Astrocyte of the spinal cord (primary cell): ENCODE measurements at regions not wholly inside any gene's neighbourhood (a gene's known extent, or its start where the extent isn't known, plus 50 kb on each side); places are given as distances from the start of the nearest gene placed in this dataset.

Experiments used
- DNase-seq: peaks from one replicate; pipeline ENCODE4 v3.0.0; 2011; ENCODE audit warnings: low read depth, low spot score
- H3K4me3 ChIP-seq: 2 replicates; pipeline ENCODE4 v1.5.1; 2011; ENCODE audit warnings: low read depth, mild to moderate bottlenecking, low read length, moderate library complexity
- CTCF ChIP-seq: IDR thresholded peaks from 2 replicates; pipeline ENCODE4 v1.5.1; 2012; ENCODE audit warnings: low read depth, mild to moderate bottlenecking, low read length, inconsistent platforms
- in situ Hi-C: cut with HindIII; loops from 2 replicates; pipeline ENCODE4 v1.10.0; 2017; ENCODE audit warnings: low sequenced_read_pairs

- TF ChIP-seq CTCF = no peak
- in situ Hi-C loops = no loop called here
- H3K4me3 ChIP-seq = no peak overlapping the region
- DNase-seq = no peak
These were observed 66.1 kb upstream of the IL15 start for GRCh38 chr4:141570290-141570689.

GRCh38 chr4:141571362-141571761 lies 65.0 kb upstream of the IL15 start:
- peak; percentile 47 for DNase-seq
- no peak for TF ChIP-seq CTCF
- H3K4me3 ChIP-seq = no peak overlapping the region
- in situ Hi-C loops = no loop called here

- TF ChIP-seq CTCF = no peak
- no peak overlapping the region for H3K4me3 ChIP-seq
- in situ Hi-C loops = no loop called here
- DNase-seq = no peak
These were observed 64.6 kb upstream of the IL15 start for GRCh38 chr4:141571793-141572192.

GRCh38 chr4:141573678-141574077 lies 62.7 kb upstream of the IL15 start:
- no peak overlapping the region for H3K4me3 ChIP-seq
- no peak for TF ChIP-seq CTCF
- in situ Hi-C loops = no loop called here
- DNase-seq = no peak

- DNase-seq = no peak
- in situ Hi-C loops = no loop called here
- no peak for TF ChIP-seq CTCF
- no peak overlapping the region for H3K4me3 ChIP-seq
These were observed 60.5 kb upstream of the IL15 start for GRCh38 chr4:141575884-141576283.

- in situ Hi-C loops = no loop called here
- no peak for TF ChIP-seq CTCF
- DNase-seq = no peak
- H3K4me3 ChIP-seq = no peak overlapping the region
These were observed 59.7 kb upstream of the IL15 start for GRCh38 chr4:141576585-141577110.

- in situ Hi-C loops = no loop called here
- no peak for TF ChIP-seq CTCF
- no peak for DNase-seq
- no peak overlapping the region for H3K4me3 ChIP-seq
These were observed 57.9 kb upstream of the IL15 start for GRCh38 chr4:141578451-141578850.
